Activated effector memory CD4-positive, alpha-beta T cell treated with Interleukin-2 at 50 U/mL for 16 hours (primary cell): ENCODE measurements at regions not wholly inside any gene's neighbourhood (a gene's known extent, or its start where the extent isn't known, plus 50 kb on each side); places are given as distances from the start of the nearest gene placed in this dataset.

ENCODE experiments used
- DNase-seq: peaks from one replicate; pipeline ENCODE4 v3.0.0-alpha.2; 2020

DNA sequence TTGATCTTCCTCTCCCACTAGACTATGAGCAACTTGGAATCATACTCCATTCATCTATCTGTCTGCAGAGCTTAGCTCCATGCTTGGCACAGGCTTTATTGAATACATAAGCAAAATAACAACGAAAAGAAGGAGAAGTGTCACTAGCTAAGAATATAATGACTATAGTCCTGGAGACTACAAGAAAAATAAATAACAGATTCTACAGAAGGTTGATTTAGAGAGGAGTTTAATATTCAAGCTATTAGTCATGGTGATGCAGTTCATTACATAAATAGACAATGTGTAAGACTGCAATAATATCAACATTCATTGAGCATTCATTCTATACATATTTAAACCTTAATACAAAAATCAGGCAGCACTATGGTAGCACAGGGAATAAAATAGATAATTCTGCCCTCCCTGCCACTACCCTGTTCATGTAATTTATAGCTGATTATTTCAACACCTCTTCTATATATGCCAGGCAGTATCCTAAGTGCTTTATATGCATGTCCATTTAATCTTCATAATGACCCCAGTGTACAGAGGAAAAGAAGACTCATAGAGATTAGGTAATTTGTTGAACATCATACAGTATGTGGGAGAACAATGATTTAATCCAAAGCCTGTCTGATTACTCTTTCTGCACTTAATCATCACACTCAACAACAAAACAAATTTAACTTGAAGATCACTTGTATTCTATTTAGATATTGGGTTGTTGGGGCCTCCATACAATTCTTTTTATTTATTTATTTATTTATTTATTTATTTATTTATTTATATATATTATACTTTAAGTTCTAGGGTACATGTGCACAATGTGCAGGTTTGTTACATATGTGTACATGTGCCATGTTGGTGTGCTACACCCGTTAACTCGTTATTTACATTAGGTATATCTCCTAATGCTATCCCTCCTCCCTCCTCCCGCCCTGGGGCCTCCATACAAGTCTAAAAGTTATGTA lies 165.3 kb downstream of the RNF152 start:
- no peak for DNase-seq

GRCh38 chr18:61724532-61724931 lies 168.3 kb downstream of the RNF152 start:
- no peak for DNase-seq

DNA sequence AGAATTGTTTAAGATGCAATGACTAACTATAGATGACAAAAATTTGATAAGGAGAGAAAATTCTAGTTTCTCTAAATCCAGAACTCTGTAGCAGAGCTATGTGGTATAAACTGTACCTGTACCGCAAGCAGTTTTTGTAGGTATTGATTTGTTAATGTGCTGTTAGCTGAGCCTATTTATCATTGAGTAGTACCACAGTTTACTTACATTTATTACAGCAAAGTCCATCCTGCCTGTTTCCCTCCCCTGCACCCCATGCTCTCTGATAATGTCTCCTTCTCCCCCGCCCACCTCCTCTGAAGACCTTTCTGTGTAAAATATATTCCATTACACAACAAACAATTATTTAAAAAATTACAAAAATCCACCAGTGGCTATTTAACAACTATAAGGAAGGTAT lies 170.6 kb downstream of the RNF152 start:
- DNase-seq = no peak

GRCh38 chr18:61720496-61720895 lies 172.3 kb downstream of the RNF152 start:
- DNase-seq = no peak

DNA sequence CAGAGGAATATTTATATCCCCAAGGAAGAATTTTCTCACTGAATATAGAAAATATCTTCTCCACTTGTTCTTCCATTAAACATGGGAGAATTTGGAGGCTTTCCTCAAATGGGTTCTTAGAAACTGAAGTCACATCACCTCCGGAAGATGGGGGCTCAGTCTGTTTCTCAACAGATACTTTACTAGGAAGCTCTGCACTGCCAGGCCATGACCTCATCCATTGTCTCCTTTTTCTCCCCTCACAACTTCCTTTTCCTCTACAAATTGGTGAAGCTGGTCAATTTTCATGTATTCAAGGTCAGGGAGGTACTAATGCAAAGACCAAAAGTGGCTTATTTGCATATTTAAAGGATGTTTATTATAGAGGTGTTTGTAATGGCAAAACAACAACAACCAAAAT lies 173.1 kb downstream of the RNF152 start:
- no peak for DNase-seq

DNA sequence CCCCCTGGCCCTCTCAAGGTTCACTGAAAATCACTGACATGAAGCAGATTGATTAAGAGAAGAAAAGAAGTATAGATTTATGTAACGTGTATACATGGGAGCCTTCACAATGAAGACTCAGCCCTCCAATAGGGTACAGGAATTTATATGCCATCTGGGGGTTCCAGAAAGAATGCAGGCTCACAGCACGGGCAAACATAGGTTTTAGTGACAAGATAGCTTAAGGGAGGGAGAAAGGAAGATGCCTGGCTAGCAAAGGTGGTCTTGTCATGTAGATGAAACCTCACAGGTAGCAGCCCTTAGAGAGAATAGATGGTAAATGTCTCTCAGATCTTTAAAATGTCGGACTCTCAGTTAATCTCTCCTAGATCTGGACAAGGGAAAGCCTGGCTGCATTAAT lies 173.9 kb downstream of the RNF152 start:
- no peak for DNase-seq

- no peak for DNase-seq
Measured at GRCh38 chr18:61714421-61714820, 178.4 kb downstream of the RNF152 start.

DNA sequence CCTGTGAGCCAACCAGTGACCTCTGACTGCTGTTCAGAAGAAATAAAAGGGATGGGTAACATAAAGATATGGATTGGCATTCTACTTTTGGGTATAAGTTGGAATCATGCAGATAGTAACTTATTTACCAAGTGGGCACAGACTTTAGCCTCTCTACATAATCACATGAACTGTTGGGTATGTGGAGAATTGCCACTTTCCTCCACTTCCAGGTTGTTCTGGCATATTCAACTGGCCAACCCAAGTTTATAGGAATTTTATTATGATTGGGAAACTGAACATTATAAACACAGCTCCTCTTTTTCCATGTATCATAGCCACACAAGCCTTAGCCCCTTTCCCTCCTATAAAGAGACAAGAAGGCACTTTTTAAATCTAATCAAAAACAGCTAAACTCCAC lies 179.3 kb downstream of the RNF152 start:
- no peak for DNase-seq

DNA sequence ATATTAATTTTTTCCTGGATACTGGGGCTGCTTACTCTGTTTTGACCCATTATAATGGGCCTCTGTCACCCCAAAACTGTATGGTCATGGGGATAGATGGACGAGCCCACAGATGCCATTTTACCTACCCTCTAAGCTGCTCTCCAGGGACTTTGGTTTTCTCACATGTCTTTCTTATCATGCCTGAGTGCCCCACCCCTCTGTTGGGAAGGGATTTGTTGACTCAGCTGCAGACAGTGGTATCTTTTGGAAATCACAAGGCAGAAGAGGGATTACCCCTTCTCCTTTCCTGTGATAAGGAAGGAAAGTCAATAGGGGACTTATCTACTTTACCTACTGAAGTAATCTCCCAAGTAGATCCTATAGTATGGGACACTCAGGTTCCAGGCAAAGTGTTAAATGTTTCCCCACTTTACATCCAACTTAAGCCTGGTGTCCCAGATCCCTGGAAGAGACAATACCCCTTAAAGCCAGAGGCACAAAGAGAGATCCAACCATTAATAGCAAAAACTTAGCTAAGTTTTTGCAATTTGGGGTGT lies 182.7 kb downstream of the RNF152 start:
- DNase-seq = no peak

DNA sequence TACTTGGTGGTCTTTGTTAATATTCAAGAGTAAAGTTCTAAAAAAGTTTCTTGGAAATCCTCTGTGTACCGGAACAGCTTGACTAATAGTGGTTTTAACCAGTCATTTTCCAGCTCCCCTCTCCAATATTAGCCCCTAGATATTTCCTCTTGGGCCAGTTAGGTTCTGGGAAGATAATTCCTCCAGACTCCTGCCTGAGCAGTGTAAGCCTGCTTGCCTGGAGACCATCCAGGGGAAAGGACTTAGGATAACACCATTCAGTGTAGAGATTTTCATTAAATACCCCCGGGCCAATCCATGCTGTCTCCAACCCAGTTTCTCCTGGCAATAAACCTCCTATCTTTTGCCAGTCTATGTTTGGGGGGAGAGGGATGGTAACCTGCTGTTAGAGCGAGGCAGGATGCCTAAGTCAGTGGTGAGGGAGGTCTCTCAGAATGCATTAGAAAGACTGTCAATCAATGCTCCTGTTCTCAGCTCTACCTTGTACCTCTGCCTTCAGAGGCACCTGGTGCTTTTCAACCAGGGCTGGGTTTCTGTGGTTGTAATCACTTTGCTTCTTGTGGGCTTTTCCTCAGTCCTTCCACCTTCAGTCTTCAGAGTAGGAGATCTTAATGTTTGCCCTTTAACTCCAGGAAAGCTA lies 186.4 kb downstream of the RNF152 start:
- no peak for DNase-seq

DNA sequence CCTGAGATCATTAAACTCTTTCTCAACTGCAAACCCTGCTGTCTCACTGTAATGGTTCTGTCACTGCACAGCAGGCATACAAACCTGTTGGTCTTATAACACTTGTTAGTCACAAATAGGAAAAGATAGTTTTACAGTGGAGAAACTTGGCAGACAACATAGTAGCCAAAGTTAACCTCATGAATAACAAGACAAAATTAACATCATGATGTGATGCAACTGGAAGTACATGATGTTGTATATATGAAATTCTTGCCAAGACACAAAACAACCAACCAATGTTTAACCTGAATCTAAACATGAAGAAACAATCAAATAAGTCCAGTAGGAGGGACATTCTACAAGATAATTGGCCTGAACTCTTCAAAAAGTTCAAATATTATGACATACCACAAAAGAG lies 189.3 kb downstream of the RNF152 start:
- DNase-seq = no peak

GRCh38 chr18:61702007-61702406 lies 190.8 kb downstream of the RNF152 start:
- DNase-seq = no peak

GRCh38 chr18:61699397-61700110 lies 193.3 kb downstream of the RNF152 start:
- no peak for DNase-seq

GRCh38 chr18:61697306-61697909 lies 195.4 kb downstream of the RNF152 start:
- DNase-seq = no peak

DNA sequence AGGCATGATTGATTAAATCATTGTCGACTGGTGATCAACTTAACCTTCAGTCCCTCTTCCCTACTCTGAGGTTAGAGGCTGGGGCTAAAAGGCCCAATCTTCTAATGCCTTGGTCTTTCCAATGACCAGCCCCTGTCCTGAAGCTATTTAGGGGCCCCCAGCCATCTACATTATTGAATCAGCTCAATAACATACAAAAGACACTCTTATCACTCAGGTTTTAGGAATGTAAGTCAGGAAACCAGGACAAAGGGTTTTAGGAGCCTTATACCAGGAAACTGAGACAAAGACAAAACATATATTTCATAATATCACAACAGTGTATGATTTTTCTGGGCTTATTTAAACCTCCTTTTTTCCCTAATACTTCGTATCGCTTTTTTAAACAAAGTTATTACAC lies 198.6 kb downstream of the RNF152 start:
- DNase-seq = no peak

- DNase-seq = no peak
Measured at GRCh38 chr18:61690418-61691138, 202.2 kb downstream of the RNF152 start.

DNA sequence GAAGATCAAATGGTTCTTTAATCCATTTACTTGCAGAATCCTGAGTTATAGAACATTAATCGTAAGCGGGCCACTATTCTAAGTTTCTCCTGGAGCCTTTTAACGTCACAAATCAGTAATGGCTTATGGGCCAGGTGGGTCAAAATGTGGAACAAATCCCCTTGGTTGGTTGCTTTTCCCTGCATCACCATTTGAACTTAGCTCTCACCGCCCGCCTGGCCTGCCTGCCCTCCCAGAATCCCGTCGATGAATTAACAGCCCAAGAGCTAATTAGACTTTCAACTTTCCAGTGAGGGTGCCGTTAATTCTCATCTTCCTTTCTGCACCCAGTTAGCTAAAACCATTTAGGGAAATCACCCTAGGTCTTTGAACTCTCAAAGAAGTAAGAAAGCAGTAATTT lies 205.5 kb downstream of the RNF152 start:
- no peak for DNase-seq

DNA sequence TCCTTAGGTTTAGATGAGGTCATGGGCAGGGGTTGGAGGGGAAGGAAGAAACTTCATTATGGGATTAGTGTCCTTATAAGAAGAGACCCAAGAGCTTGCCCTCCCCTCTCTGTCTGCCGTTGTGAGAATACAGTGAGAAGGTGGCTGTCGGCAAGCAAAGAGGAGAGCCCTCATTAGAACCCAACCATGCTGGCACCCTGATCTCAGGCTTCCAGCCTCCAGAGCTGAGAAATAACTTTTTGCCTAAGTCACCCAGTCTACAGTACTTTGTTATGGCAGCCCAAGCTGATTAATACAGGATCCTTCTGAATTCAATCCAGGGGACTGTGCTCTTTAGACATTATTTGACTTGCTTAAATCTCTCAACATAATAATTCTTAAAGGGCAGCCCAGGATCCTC lies 209.0 kb downstream of the RNF152 start:
- DNase-seq = no peak

DNA sequence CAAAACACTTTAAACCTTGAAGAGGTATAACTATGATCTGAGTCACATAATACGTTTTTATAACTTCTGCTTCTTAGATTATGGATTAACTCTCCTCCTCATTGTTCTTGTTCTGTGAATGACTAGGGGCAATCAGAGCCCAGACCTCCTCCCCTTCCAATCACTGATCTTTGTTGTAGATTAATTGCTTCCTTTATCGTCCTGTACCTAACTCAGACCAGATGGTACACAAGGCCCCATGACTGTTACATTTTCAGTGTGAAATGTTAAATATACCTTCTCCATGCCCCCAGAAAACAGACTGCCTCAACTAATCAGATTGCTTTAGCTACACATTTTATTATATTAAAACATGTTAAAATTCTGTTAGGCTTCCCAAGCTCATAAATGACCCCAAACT lies 211.7 kb downstream of the RNF152 start:
- no peak for DNase-seq

DNA sequence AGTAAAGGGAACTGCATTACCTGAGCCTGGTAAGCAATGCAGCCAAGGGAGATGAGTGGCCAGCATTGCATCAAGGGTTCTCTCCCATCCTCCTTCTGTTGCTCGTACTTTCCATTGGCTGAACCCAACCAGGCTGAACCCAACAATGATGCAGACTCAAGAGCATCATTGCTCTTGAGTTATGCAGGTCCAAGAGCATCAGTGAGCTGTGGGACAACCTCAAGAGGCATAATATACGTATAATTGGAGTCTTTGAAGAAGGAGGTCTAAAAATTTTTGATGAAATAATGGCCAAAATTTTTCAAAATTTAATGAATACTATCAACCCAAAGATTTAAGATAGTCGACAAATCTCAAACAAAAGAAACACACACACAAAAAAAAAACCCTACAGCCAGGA lies 213.0 kb downstream of the RNF152 start:
- DNase-seq = no peak

DNA sequence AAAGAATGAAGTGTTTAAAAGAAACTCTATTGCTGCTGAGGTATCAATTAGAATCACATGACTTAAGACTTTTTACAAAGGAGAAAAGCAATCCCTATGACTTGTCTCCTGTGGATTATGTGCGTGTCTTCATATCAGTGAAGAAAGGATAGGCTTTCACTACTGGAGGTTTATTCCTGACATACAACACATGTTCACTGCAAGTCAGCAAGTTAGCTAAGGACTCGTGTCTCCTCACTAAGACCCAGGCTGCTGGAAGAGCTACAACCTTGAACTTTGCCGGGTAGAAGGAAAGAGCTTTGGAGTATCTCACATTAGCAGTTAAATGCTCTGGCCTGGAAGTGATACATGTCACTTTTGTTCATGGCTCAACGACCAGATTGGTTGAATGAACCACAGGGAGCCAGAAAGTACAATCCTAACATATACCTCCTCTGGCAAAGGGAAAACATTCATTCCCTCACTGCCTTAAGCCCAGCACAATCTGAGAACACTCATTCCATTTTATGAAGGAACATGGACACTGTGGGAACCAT lies 215.3 kb downstream of the RNF152 start:
- DNase-seq = no peak
